Gastrocnemius medialis (tissue), 4 donors: ENCODE measurements at regions not wholly inside any gene's neighbourhood (a gene's known extent, or its start where the extent isn't known, plus 50 kb on each side); places are given as distances from the start of the nearest gene placed in this dataset.

Source experiments
- CTCF ChIP-seq, 5 experiments: fragments of 450-650 bp in 3 of 5; fragments of 200-600 bp in 2 of 5; sonication (generic) in 2 of 5; IDR thresholded peaks in 4 of 5; conservative IDR thresholded peaks in 1 of 5; 1 replicate in 4 of 5; 2 replicates in 1 of 5; pipeline ENCODE4 v1.5.1; 2016 to 2019; ENCODE audit warnings: antibody characterized with exemption in 5 of 5, mild to moderate bottlenecking in 3 of 5, moderate library complexity in 3 of 5
- POLR2A ChIP-seq, 2 donors: fragments of 450-650 bp; IDR thresholded peaks; one replicate each; pipeline ENCODE4 v1.6.1; 2017; ENCODE audit warnings: antibody characterized with exemption in 2 of 2, mild to moderate bottlenecking in 2 of 2, moderate library complexity in 2 of 2

- TF ChIP-seq POLR2A (IDR thresholded peaks at IDR 0.05) (no peak), CTCF (IDR thresholded peaks at IDR 0.05 in 4 of 5, conservative IDR thresholded peaks at IDR 0.05 in 1 of 5) (no peak)
These were observed 1476.0 kb downstream of the TBC1D22A start for GRCh38 chr22:48238284-48238915.
